ENCODE measurements at regions not wholly inside any gene's neighbourhood (a gene's known extent, or its start where the extent isn't known, plus 50 kb on each side); places are given as distances from the start of the nearest gene placed in this dataset.

DNA sequence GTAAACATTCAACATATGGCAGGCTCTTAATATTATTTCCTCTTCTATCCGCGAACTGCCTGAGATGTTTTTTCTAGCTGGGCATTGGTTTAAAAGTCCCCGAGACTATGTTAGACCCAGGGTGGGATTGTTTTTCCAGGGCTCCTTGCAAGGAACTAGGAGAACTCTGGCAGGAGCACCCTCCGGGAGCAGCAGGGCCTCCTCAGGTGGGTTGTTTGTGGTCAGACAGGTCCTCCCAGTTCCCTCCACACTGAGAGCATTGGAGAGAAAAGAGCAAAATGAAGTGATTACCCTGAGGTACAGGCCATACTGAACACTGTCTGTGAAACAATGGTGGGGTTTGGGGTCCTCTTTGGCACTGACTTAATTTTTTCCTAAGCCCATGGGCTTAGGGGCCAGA, 115.9 kb upstream of the LGALSL start:
- H3K36me3 Mint-ChIP-seq (ENCODE audit: low read depth): peaks cover 3% of the 10 kb centered on the region
- H3K4me1 Mint-ChIP-seq: no peaks in the 10 kb centered on the region
- H3K27ac Mint-ChIP-seq: no peak overlapping the region
- H3K4me3 Mint-ChIP-seq: no peak overlapping the region
- no peaks in the 10 kb centered on the region for H3K9me3 ChIP-seq (ENCODE audit: control insufficient read depth, low read length, poor library complexity, severe bottlenecking)
- ATAC-seq (no peak), DNase-seq (no peak)
- peaks cover 24% of the 10 kb centered on the region for H3K27me3 Mint-ChIP-seq

DNA sequence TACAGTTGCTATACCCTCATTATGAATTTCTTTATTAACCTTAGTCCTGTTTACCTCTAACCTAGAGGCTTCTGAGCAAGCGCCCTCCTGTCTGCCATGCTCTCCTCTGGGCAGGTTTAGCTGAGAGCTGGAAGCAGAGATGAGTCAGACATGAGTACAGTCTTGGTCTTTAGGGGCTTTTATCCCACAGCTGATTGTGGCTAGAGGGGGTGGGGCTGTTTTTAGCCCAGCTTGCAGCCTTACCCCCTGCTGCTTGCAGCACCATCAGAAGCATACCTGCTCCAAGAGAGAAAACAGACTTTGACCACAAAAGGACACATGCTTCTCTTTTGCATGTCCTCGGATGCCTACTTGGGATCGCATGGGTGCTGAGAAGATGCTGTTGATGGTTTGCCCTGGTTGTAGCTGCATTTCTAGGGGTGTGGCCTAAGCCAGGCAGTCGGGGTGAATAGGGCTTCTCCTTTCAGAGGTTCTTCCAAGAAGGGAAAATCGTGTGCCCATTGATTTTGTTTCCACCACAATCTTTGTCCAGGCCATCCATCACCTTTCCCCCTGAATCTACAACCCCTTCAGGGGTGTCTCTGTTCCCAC, 115.0 kb upstream of the LGALSL start:
- no peaks in the 10 kb centered on the region for H3K4me1 Mint-ChIP-seq
- ATAC-seq (no peak), DNase-seq (no peak)
- no peak overlapping the region for H3K27ac Mint-ChIP-seq
- no peak overlapping the region for H3K4me3 Mint-ChIP-seq
- no peaks in the 10 kb centered on the region for H3K9me3 ChIP-seq (ENCODE audit: control insufficient read depth, low read length, poor library complexity, severe bottlenecking)
- peaks cover 24% of the 10 kb centered on the region for H3K27me3 Mint-ChIP-seq
- peaks cover 3% of the 10 kb centered on the region for H3K36me3 Mint-ChIP-seq (ENCODE audit: low read depth)

DNA sequence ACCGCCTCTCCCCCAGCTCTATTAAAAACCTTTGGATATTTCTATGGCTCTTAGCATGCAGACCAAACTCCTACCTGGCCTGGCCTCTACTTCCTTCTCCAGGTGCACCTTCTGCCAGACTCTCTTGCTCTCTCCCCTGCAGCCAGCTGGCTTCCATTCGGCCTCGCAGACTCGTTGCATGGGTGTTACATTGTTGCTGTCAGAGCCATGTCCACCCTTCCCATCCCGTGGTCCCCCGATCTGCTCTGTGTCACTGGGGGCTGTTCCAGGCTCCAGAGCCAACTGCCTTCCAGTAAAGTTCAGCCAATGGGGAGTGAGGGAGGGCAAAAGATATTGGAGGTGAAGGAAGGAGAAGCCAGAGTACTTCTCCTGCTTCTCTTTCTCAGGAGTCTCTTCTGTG, 112.5 kb upstream of the LGALSL start:
- ATAC-seq (no peak), DNase-seq (no peak)
- Mint-ChIP-seq H3K4me1 (no peaks in the 10 kb centered on the region), H3K36me3 (ENCODE audit: low read depth) (peaks cover 3% of the 10 kb centered on the region), H3K27ac (no peak overlapping the region), H3K27me3 (peaks cover 33% of the 10 kb centered on the region), H3K4me3 (no peak overlapping the region)
- H3K9me3 ChIP-seq (ENCODE audit: control insufficient read depth, low read length, poor library complexity, severe bottlenecking): no peaks in the 10 kb centered on the region

DNA sequence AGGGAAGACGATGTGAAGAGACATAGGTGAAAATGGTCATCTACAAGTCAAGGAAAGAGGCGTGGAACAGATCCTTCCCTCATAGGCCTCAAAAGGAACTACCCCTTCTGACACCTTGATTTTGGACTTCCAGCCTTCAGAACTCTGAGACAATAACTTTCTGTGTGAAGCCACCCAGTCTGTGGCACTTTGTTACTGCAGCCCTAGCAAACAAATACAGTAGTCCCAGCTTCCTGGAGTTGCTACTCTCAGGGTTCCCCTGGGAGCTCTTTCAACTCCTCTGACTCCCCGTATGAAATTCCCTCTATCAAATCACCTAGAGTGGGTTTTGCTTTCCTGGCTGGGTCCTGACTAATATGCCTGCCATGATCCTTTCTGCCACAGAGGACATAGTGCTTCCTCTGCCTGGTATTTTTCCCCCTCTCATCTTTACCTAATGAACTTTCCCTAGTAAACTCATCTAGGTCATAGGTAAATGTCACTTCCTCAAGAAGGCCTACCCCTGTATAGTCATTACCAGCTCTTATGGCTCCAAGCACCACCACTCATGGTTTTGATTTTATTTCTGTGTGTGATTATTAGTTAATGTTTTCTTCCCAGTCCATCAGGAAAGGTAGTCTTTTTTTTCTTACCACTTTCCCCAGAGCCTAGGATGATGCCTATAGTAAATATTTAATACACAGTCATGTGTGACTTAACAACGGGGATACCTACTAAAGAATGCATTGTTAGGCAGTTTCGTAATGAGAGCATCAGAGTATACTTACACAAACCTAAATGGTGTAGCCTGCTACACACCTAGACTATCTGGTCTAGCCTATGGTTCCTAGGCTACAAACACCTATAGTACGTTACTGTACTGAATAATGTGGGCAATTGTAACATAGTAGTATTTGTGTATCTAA, 111.5 kb upstream of the LGALSL start:
- H3K4me3 Mint-ChIP-seq: no peak overlapping the region
- no peaks in the 10 kb centered on the region for H3K4me1 Mint-ChIP-seq
- DNase-seq (no peak), ATAC-seq (no peak)
- H3K27ac Mint-ChIP-seq: no peak overlapping the region
- peaks cover 35% of the 10 kb centered on the region for H3K27me3 Mint-ChIP-seq
- H3K9me3 ChIP-seq (ENCODE audit: control insufficient read depth, low read length, poor library complexity, severe bottlenecking): no peaks in the 10 kb centered on the region
- H3K36me3 Mint-ChIP-seq (ENCODE audit: low read depth): peaks cover 3% of the 10 kb centered on the region

DNA sequence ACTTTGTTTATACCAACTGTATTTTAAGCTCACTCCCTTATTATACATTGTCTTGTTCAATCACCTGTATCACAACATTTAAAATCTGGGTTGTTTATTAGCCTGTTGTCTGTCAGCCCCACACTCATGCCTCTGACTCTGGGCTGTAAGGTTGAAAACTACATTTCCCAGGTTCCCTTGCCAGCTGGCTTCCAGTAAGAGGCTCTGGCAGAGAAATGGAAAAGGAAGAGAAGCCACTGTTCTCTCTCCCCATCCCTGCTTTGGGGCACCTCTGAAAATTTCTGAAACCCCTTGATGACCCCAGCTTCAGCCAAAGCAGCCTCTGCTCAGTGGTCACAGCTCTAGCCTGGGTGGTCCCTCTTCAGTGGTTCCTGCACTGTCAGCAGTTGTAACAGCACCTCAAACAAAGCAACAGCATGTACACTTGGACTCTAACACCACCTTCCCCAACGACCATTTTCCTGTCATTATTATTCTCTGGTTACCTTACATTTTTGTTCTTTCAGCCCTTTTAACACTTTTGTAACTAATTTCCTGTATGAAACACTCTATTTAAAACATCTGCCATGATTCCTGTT, 108.9 kb upstream of the LGALSL start:
- Mint-ChIP-seq H3K36me3 (ENCODE audit: low read depth) (peaks cover 3% of the 10 kb centered on the region), H3K27ac (no peak overlapping the region), H3K4me1 (no peaks in the 10 kb centered on the region), H3K27me3 (peaks cover 45% of the 10 kb centered on the region), H3K4me3 (no peak overlapping the region)
- no peaks in the 10 kb centered on the region for H3K9me3 ChIP-seq (ENCODE audit: control insufficient read depth, low read length, poor library complexity, severe bottlenecking)
- ATAC-seq (no peak), DNase-seq (no peak)

DNA sequence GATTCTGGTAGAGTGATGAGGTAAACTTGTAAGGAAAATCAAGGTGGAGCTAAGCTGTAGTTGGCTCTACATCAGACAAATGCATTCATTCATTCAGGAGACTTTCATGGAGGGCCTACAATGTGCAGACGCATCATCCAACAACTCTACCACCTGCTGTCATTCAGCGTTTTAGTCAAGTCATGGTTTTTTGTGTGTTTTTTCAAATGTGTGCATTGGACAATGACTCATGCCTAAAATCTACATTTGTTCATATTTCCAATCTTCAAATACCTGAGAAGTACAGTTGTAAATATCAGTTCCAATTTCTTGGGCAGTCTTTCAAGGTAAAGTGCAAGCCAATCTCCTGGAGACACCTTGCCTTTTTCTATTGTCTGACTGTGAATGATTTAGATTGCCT, 108.0 kb upstream of the LGALSL start:
- Mint-ChIP-seq H3K27ac (no peak overlapping the region), H3K27me3 (peaks cover 36% of the 10 kb centered on the region), H3K4me3 (no peak overlapping the region), H3K4me1 (no peaks in the 10 kb centered on the region), H3K36me3 (ENCODE audit: low read depth) (no peaks in the 10 kb centered on the region)
- H3K9me3 ChIP-seq (ENCODE audit: control insufficient read depth, low read length, poor library complexity, severe bottlenecking): no peaks in the 10 kb centered on the region
- DNase-seq: no peak
- no peak for ATAC-seq

DNA sequence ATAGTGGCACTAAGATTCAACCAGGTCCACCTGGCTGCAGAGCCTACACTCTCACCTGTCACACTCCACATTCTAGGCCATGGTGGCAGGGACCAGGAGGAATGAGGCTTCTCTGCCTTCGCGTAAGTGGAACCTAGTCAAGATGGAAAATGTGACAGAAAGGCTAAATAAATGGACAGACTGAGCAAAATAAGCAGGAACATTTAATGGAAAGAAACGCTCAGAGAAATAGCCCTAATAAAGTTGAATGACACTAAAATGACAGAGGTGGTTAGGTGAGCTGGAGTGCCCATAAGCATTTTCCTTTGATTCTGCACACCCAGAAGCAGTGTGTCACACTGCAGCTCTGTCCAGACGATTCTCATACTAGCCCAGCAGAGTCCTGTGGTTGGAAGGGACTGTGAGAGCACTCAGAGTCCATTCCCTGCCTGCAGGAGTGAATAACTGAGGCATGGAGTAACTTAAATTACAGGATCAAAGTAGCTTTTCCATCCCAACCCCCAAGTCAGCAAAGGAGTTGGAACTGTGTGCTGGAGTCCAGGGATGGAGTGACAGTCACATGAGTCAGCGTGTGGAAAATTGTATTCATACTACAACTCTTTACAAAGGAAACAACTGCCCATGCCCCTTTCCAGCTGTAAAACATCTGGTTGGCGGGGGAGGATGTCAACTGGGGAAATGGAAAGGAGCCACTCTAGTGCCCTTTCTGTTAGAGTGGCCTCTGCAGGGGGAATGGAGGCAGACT, 105.4 kb upstream of the LGALSL start:
- no peaks in the 10 kb centered on the region for H3K4me1 Mint-ChIP-seq
- H3K27me3 Mint-ChIP-seq: peaks cover 26% of the 10 kb centered on the region
- H3K36me3 Mint-ChIP-seq (ENCODE audit: low read depth): no peaks in the 10 kb centered on the region
- no peaks in the 10 kb centered on the region for H3K9me3 ChIP-seq (ENCODE audit: control insufficient read depth, low read length, poor library complexity, severe bottlenecking)
- no peak overlapping the region for H3K27ac Mint-ChIP-seq
- DNase-seq (no peak), ATAC-seq (no peak)
- H3K4me3 Mint-ChIP-seq: no peak overlapping the region

DNA sequence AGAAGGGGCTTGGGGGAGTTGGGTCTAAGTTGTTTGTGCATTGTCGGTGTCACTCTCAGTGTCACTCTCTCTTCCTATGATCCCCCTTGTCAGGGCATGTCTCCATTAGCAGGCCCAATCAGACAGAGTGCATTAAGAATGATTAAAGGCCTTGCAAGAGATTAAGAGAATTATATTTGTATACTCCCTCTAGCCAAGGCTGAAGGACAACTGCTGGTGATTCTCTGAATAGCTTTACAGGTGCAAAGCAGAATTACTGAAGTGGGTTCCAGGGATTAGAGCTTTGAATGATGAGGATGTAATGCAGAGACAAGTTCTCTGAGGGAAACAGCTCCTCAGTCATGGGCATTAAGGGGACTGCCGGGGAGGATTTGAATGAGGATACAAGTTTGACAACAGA, 104.8 kb upstream of the LGALSL start:
- Mint-ChIP-seq H3K36me3 (ENCODE audit: low read depth) (no peaks in the 10 kb centered on the region), H3K27me3 (peaks cover 26% of the 10 kb centered on the region), H3K4me3 (no peak overlapping the region), H3K4me1 (no peaks in the 10 kb centered on the region), H3K27ac (no peak overlapping the region)
- no peaks in the 10 kb centered on the region for H3K9me3 ChIP-seq (ENCODE audit: control insufficient read depth, low read length, poor library complexity, severe bottlenecking)
- no peak for ATAC-seq
- DNase-seq: no peak

DNA sequence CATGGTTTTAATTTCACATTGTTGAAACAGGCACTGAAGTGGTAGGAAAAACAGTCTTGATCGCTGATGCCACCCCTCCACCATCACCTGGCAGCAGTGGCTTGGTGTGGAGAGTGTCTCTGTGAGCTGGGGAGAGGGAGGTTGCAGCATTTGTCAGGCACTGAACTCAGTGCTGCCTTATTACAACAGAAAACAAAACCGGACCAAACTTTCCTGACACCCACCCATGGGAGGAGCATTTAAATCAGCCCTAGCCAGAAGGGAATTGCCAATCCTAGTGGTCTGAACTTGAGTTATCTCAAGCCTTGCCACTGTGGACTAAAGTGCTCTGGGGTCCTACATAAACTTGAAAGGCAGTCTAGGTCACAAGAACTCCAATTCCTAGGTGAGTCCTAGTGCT, 103.0 kb upstream of the LGALSL start:
- peaks cover 3% of the 10 kb centered on the region for H3K4me1 Mint-ChIP-seq
- no peak for ATAC-seq
- H3K36me3 Mint-ChIP-seq (ENCODE audit: low read depth): no peaks in the 10 kb centered on the region
- no peak overlapping the region for H3K27ac Mint-ChIP-seq
- H3K27me3 Mint-ChIP-seq: peaks cover 29% of the 10 kb centered on the region
- DNase-seq: no peak
- no peaks in the 10 kb centered on the region for H3K9me3 ChIP-seq (ENCODE audit: control insufficient read depth, low read length, poor library complexity, severe bottlenecking)
- no peak overlapping the region for H3K4me3 Mint-ChIP-seq

DNA sequence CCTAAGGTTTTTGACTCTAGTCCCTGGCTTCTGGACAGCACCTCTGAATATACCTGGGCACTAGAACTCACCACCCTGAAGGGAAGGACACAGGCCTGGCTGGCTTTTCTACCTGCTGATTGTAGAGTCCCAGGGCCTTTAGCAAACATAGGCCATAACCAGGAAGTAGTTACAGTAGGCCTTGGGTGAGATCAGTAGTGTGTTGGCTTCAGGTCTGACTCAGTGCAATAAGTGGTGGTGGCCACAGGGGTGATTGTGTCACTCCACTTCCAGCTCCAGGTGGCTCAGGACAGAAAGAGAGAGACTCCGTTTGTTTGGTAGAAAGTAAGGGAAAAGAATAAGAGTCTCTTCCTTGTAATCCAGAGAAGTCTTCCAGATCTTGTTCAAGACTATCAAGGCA, 101.7 kb upstream of the LGALSL start:
- H3K36me3 Mint-ChIP-seq (ENCODE audit: low read depth): no peaks in the 10 kb centered on the region
- no peak overlapping the region for H3K27ac Mint-ChIP-seq
- H3K27me3 Mint-ChIP-seq: peaks cover 41% of the 10 kb centered on the region
- no peaks in the 10 kb centered on the region for H3K9me3 ChIP-seq (ENCODE audit: control insufficient read depth, low read length, poor library complexity, severe bottlenecking)
- DNase-seq (no peak), ATAC-seq (no peak)
- H3K4me1 Mint-ChIP-seq: peaks cover 11% of the 10 kb centered on the region
- no peak overlapping the region for H3K4me3 Mint-ChIP-seq

DNA sequence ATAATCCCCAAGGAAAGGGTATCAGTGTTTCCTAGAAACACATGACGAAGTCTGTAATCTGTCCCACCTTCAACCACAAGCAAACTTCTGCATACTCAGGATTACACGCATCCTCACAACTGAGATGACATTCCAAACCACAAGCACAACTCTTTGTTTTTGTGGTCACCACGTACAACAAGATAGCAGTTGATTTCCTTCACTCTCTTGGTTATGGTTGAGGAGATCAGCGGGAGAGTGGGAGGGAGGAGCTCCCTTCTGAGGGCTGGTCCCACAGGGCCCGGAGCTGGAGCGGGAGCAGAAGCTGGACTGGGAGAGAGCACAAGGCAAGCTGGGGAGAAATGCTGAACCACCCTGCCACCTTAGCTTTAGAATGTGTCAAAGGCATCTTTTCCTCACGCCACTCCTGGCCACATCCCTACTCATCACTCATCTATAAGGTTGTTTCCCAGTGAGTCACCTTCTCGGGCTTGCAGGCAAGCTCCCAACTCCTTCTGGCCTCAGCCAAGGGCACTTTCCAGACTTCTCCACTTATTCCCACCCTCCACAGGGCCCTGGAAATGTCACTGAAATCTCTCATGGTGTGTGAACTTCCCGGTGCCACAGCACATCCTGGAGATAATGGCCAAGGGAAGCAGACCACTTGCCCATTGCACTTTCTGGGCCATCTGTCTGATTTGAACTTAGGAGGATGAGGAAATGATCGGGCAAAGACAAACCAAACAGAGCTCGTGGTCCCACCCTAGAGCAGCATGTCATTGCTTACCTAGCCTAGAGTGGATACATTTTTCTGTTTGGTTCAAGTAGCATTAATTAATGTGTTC, 98.9 kb upstream of the LGALSL start:
- Mint-ChIP-seq H3K36me3 (ENCODE audit: low read depth) (peaks cover 2% of the 10 kb centered on the region), H3K27ac (no peak overlapping the region), H3K27me3 (peaks cover 45% of the 10 kb centered on the region), H3K4me1 (peaks cover 14% of the 10 kb centered on the region), H3K4me3 (no peak overlapping the region)
- no peak for ATAC-seq
- no peaks in the 10 kb centered on the region for H3K9me3 ChIP-seq (ENCODE audit: control insufficient read depth, low read length, poor library complexity, severe bottlenecking)
- no peak for DNase-seq

DNA sequence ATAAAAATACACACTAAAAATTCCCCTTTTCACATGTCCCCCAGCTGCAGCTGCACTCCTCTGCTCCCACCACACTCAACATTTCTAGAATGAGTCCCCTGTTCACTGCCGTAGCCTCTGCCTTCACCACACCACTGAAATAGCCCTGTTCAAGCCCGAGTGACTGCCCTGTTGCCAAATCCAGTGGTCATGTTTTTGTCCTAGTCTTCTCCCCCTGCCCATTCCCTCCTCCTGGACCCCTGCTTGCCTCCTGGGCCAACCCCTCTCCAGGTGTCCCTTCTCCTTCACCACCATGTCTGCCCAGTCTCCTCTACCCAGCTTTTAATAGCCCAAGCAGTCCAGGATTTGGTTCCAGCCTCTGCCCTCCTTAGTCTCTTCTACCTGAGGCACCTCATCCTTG, 97.1 kb upstream of the LGALSL start:
- Mint-ChIP-seq H3K27ac (no peak overlapping the region), H3K36me3 (ENCODE audit: low read depth) (peaks cover 2% of the 10 kb centered on the region), H3K4me1 (peaks cover 14% of the 10 kb centered on the region), H3K27me3 (peaks cover 62% of the 10 kb centered on the region), H3K4me3 (no peak overlapping the region)
- no peak for ATAC-seq
- DNase-seq: no peak
- no peaks in the 10 kb centered on the region for H3K9me3 ChIP-seq (ENCODE audit: control insufficient read depth, low read length, poor library complexity, severe bottlenecking)
